HG03064 (cell line): ENCODE measurements at regions not wholly inside any gene's neighbourhood (a gene's known extent, or its start where the extent isn't known, plus 50 kb on each side); places are given as distances from the start of the nearest gene placed in this dataset.

Experiments used
- ATAC-seq: cut with Tn5 transposase; IDR thresholded peaks from one replicate; pipeline ENCODE4 v1.9.1; 2021; ENCODE audit warnings: low read depth; ENCODE audit not compliant: unreplicated experiment

GRCh38 chr13:40180776-40181175, 485.7 kb downstream of the FOXO1 start:
- no peak for ATAC-seq

- ATAC-seq, result no peak
Measured at GRCh38 chr13:40181203-40181845, 485.1 kb downstream of the FOXO1 start.

- no peak for ATAC-seq
Measured at GRCh38 chr13:40182591-40182990, 483.9 kb downstream of the FOXO1 start.

- ATAC-seq, result no peak
Measured at GRCh38 chr13:40185414-40185813, 481.0 kb downstream of the FOXO1 start.

- no peak for ATAC-seq
Measured at GRCh38 chr13:40186041-40186440, 480.4 kb downstream of the FOXO1 start.

- no peak for ATAC-seq
Measured at GRCh38 chr13:40186626-40187323, 479.7 kb downstream of the FOXO1 start.

- no peak for ATAC-seq
Measured at GRCh38 chr13:40187324-40187795, 479.1 kb downstream of the FOXO1 start.

GRCh38 chr13:40187841-40188591, 478.4 kb downstream of the FOXO1 start:
- no peak for ATAC-seq

GRCh38 chr13:40189426-40189825, 477.0 kb downstream of the FOXO1 start:
- ATAC-seq, result no peak

- ATAC-seq, result no peak
Measured at GRCh38 chr13:40189898-40190630, 476.4 kb downstream of the FOXO1 start.

GRCh38 chr13:40190641-40191100, 475.8 kb downstream of the FOXO1 start:
- ATAC-seq, result peak; percentile 59

GRCh38 chr13:40191186-40191980, 475.1 kb downstream of the FOXO1 start:
- no peak for ATAC-seq

- ATAC-seq, result no peak
Measured at GRCh38 chr13:40192452-40192851, 474.0 kb downstream of the FOXO1 start.

- no peak for ATAC-seq
Measured at GRCh38 chr13:40192858-40193257, 473.6 kb downstream of the FOXO1 start.

GRCh38 chr13:40193286-40194223, 472.9 kb downstream of the FOXO1 start:
- no peak for ATAC-seq

- no peak for ATAC-seq
Measured at GRCh38 chr13:40194224-40194806, 472.1 kb downstream of the FOXO1 start.

GRCh38 chr13:40197049-40197448, 469.4 kb downstream of the FOXO1 start:
- ATAC-seq, result no peak

GRCh38 chr13:40197936-40198595, 468.4 kb downstream of the FOXO1 start:
- ATAC-seq, result no peak
